ENCODE measurements at regions not wholly inside any gene's neighbourhood (a gene's known extent, or its start where the extent isn't known, plus 50 kb on each side); places are given as distances from the start of the nearest gene placed in this dataset.
"Not testable (repeated sequence)": the region's sequence is repeated elsewhere in the genome, so short reads cannot be mapped to it uniquely, and the experiment has no call there.

GRCh38 chr14:41289025-41289424 is 317.7 kb upstream of the LRFN5 start:
- DNase-seq (ENCODE audit: low read depth): no peak

GRCh38 chr14:41285186-41285748 is 321.4 kb upstream of the LRFN5 start:
- DNase-seq (ENCODE audit: low read depth): peak; percentile 6

- no peak for DNase-seq (ENCODE audit: low read depth)
Measured at GRCh38 chr14:41280745-41281144, 325.9 kb upstream of the LRFN5 start.

- DNase-seq (ENCODE audit: low read depth): no peak
Measured at GRCh38 chr14:41277450-41277849, 329.2 kb upstream of the LRFN5 start.

GRCh38 chr14:41257476-41257875 is 349.2 kb upstream of the LRFN5 start:
- DNase-seq (ENCODE audit: low read depth): no peak

GRCh38 chr14:41235466-41235865 is 371.2 kb upstream of the LRFN5 start:
- no peak for DNase-seq (ENCODE audit: low read depth)

- no peak for DNase-seq (ENCODE audit: low read depth)
Measured at GRCh38 chr14:41230683-41231082, 376.0 kb upstream of the LRFN5 start.

GRCh38 chr14:41229824-41230223 is 376.9 kb upstream of the LRFN5 start:
- no peak for DNase-seq (ENCODE audit: low read depth)

GRCh38 chr14:41225433-41225832 is 381.2 kb upstream of the LRFN5 start:
- DNase-seq (ENCODE audit: low read depth): no peak

GRCh38 chr14:41222581-41222980 is 384.1 kb upstream of the LRFN5 start:
- no peak for DNase-seq (ENCODE audit: low read depth)

GRCh38 chr14:41214978-41215377 is 391.7 kb upstream of the LRFN5 start:
- not testable (repeated sequence) for DNase-seq (ENCODE audit: low read depth)

GRCh38 chr14:41201696-41202095 is 405.0 kb upstream of the LRFN5 start:
- no peak for DNase-seq (ENCODE audit: low read depth)

GRCh38 chr14:41187868-41188267 is 418.8 kb upstream of the LRFN5 start:
- no peak for DNase-seq (ENCODE audit: low read depth)

GRCh38 chr14:41171045-41171444 is 435.6 kb upstream of the LRFN5 start:
- no peak for DNase-seq (ENCODE audit: low read depth)

GRCh38 chr14:41167040-41167439 is 439.6 kb upstream of the LRFN5 start:
- DNase-seq (ENCODE audit: low read depth): no peak

- no peak for DNase-seq (ENCODE audit: low read depth)
Measured at GRCh38 chr14:41154143-41154807, 452.4 kb upstream of the LRFN5 start.

GRCh38 chr14:41146391-41146790 is 460.3 kb upstream of the LRFN5 start:
- no peak for DNase-seq (ENCODE audit: low read depth)

GRCh38 chr14:41144370-41144769 is 462.3 kb upstream of the LRFN5 start:
- DNase-seq (ENCODE audit: low read depth): no peak

- DNase-seq (ENCODE audit: low read depth): no peak
Measured at GRCh38 chr14:41137741-41138140, 468.9 kb upstream of the LRFN5 start.

GRCh38 chr14:41130274-41130673 is 476.4 kb upstream of the LRFN5 start:
- no peak for DNase-seq (ENCODE audit: low read depth)

GRCh38 chr14:41120402-41120801 is 486.3 kb upstream of the LRFN5 start:
- no peak for DNase-seq (ENCODE audit: low read depth)

- no peak for DNase-seq (ENCODE audit: low read depth)
Measured at GRCh38 chr14:41096131-41096530, 510.5 kb upstream of the LRFN5 start.

GRCh38 chr14:41087056-41087455 is 519.6 kb upstream of the LRFN5 start:
- no peak for DNase-seq (ENCODE audit: low read depth)

GRCh38 chr14:41073544-41073943 is 533.1 kb upstream of the LRFN5 start:
- no peak for DNase-seq (ENCODE audit: low read depth)
